ENCODE measurements at regions not wholly inside any gene's neighbourhood (a gene's known extent, or its start where the extent isn't known, plus 50 kb on each side); places are given as distances from the start of the nearest gene placed in this dataset.

- no peak for DNase-seq
These were observed 133.8 kb downstream of the TMEM38B start for GRCh38 chr9:105828171-105828570.

DNA sequence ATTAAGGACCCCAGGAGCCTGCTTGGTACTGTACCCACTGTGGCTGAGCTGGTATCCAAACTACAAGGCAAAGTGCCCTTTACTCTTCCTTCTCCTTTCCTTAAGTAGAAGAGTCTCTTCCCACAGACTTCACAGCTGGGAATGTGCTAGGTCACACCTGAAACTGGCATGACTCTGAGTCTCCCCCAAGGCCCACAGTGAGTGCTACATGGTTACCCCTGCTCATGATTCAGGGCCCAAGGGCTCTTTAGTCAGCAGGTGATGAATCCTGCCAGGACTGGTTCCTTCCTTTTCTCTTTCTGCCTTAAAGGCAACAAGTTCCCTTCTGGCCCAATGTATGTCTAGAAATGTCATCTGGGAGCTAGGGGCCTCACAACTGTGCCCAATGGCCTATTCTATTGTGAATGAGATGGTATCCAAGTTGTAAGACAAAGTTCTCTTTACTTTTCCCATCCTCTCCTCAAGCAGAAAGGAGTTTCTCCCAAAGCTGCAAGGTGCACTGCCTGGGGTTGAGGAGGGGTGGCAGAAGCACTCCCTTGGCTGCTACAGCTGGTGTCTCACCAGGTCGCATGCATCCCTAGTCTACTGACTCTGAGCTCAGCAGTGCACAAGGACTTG lies 134.4 kb downstream of the TMEM38B start:
- DNase-seq: no peak

GRCh38 chr9:105830461-105830860 lies 136.1 kb downstream of the TMEM38B start:
- no peak for DNase-seq

GRCh38 chr9:105832096-105832710 lies 137.9 kb downstream of the TMEM38B start:
- no peak for DNase-seq

DNA sequence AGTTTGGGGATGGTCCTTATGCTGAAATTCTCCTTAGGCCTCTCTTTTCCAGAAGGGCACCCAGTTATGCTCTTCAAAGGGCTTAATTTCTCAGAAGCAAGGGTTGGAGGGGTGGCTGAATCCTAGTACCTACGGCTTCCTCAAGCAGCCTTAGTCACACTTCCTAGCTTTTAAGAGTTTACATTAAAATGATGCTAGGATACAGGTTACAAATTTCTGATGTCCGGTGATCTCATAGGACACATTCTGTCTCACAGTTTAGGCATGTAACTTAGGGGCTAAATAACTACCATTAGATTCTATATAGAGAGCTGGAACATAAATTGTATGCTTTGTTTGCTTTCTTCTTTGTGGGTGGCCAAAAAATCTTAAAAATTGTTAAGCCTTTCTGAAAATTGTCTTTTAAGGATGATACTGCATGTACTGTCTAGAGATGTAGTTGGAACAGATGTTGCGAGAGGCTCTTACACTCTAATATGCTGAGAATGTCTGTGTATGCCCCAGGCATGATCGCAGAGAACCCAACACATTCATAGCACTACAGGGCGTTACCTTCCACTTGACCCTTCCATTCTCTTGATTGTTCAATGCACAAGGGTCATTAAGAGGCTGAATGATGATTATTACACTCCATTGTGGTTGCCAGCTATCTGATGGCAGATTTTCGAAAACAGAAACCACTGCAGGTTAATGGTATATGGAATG lies 139.1 kb downstream of the TMEM38B start:
- DNase-seq: no peak

- DNase-seq: no peak
These were observed 140.1 kb downstream of the TMEM38B start for GRCh38 chr9:105834404-105834803.

GRCh38 chr9:105835721-105836120 lies 141.4 kb downstream of the TMEM38B start:
- DNase-seq: no peak

GRCh38 chr9:105836936-105837660 lies 142.8 kb downstream of the TMEM38B start:
- no peak for DNase-seq

- no peak for DNase-seq
These were observed 147.2 kb downstream of the TMEM38B start for GRCh38 chr9:105841562-105841961.

DNA sequence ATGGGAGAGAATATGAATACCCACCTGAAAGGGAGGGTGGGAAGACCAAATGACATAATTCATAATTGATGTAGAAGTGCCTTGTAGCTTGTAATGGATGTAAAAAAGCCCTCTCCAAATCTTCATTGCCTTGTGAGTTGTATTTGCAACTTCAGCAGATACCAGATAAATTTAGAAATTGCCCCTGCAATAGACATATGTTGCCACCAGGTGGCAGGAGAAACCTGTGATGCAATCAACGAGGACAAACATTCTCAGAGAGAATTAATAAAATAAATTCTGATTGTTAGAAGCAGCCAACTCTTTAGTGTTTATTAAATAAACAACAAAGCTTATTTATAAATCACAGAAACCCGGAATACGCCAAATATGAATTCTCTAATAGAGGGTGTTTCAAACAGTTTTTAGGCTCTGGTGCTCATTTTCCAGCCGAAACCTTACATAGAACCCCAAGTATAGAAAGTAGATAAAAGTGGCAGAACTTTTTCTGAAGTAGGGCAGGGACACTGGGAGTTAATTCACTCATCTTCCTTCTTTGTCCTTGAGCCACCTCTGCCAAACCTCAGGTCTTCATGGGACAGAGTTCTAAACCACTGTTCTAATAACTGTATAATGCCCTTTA lies 147.8 kb downstream of the TMEM38B start:
- DNase-seq: peak; percentile 60

- no peak for DNase-seq
These were observed 152.5 kb downstream of the TMEM38B start for GRCh38 chr9:105846825-105847224.

DNA sequence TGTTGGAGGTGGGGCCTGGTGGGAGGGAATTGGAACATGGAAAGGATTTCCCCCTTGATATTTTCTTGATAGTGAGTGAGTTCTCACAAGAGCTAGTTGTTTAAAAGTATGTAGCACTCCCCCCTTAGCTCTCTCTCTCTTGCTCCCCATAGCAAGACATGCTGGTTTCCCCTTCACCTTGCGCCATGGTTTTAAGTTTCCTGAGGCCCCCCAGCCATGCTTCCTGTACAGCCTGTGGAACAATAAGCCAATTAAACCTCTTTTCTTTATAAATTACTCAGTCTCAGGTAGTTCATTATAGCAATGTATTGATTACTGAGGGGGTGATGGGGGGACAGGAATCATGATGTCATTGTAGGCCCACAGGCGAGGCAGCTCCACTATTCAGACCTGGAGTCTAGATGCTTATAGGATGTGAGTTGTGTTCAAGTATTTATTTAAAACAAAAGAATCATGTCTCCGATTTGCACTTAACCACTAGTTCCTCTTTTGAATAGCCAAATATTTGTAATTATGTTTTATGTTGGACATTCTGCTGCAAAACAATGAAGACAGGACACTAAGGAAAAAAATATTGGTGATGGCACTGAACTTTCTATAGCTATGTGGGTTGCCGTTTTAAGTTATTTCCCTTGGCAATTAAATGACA lies 156.6 kb downstream of the TMEM38B start:
- no peak for DNase-seq

DNA sequence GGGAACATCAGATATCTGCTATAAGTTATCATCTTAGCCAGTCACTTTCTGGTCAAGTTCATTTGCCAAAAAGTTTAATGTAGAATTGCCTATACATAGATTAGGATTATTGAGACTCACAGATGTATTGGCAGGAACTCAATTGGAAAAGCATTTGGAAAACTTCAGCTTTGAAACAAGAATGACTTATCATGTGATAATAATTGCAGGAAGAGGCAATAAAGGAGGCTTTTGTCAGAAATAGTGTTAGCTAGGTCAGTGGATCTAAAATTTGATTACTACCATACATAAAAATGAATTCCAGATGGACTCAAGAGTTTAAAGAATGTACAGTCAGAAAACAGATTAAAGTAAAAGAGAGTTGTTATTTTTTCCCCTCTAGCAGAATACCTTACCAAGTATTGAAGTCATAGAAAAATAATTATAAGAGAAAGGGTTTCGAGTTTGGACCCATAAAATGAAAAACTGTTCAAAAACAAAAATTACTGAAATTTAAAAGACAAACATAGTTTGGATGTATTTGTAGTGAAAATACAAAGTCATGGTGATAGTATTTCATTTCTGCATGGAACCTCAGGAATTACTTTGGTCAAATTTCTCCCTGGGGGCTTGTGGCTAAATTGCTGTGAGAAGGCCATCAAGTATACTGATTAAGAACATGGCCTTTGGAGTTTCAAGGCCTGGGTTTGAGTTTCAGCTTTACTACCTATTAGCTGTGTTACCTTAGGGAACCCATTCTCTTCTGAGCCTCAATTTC lies 159.9 kb downstream of the TMEM38B start:
- DNase-seq: no peak

DNA sequence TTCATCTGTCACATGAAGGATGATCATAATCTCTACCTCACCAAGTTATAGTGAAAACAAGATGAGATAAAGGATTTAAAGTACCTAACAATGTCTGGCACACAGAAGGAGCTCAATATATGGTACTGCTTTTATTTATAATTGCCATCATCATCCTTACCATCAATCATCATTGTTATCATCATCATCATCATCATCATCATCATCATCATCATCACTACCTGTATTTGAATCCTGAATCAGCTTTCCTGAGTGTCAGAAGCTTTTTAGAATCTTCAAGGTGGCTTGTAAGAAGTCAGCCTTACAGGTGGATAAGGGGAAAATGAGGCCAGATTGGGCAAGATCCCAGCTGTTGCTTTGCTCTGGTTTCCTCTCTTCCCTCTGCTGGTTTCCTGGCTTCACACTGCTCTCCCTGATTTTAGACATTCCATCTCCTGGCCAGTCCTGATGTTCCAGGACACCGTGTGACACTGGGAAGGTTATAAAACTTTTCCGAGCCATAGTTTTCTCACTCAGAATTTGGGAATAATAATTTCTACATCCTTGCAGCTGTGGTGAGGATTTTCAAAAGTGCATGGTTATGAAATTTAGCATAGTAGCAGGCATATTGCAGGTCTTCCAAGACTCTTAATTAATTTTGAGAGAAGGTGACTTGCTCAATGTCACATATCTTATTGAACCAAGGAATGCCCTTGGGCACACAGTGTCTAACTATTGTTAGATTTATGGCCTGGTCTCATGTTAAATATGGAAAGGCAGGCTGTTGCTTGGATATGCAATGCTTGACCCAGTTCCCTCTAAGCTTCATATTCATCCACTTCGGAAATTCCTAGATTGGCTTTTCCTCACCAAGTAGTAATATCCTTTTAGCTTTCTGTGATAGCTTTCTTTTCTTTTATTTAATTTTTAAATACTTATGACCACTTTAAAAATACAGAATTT lies 160.7 kb downstream of the TMEM38B start:
- DNase-seq: no peak

GRCh38 chr9:105855987-105856386 lies 161.6 kb downstream of the TMEM38B start:
- no peak for DNase-seq

- no peak for DNase-seq
These were observed 163.8 kb downstream of the TMEM38B start for GRCh38 chr9:105858006-105858690.

- DNase-seq: no peak
These were observed 164.5 kb downstream of the TMEM38B start for GRCh38 chr9:105858877-105859276.

GRCh38 chr9:105859428-105860091 lies 165.2 kb downstream of the TMEM38B start:
- DNase-seq: no peak

DNA sequence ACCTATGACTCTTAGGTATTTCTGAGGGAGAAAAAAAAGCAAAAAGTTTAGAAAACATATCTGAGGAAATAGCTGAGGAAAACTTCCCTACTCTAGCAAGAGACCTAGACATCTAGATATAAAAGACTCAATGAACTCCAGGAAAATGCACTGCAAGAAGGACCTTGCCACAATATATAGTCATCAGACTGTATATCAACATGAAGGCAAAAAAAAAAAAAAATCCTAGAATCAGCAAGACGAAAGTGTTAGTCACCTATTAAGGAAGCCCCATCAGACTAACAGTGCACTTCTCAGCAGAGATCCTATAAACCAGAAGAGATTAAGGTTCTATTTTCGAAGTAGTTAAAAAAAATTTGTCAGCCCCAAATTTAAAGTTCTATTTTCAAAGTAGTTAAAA lies 166.2 kb downstream of the TMEM38B start:
- no peak for DNase-seq
